ENCODE measurements at regions not wholly inside any gene's neighbourhood (a gene's known extent, or its start where the extent isn't known, plus 50 kb on each side); places are given as distances from the start of the nearest gene placed in this dataset.
"Not testable (repeated sequence)": the region's sequence is repeated elsewhere in the genome, so short reads cannot be mapped to it uniquely, and the experiment has no call there.

GRCh38 chr14:37753459-37753858 lies 158.0 kb downstream of the TTC6 start:
- no peaks in the 10 kb centered on the region for H3K4me1 Mint-ChIP-seq (ENCODE audit: low read depth, unreplicated experiment)
- DNase-seq (ENCODE audit: low read depth) (no peak), FAIRE-seq (no peak)
- no peak overlapping the region for H3K27ac Mint-ChIP-seq (ENCODE audit: unreplicated experiment)
- no peaks in the 10 kb centered on the region for H3K79me2 ChIP-seq (ENCODE audit: insufficient read depth, low read length)
- H3K27me3 Mint-ChIP-seq (ENCODE audit: low read depth, unreplicated experiment): peaks cover 2% of the 10 kb centered on the region
- no peak overlapping the region for H3K4me2 ChIP-seq (ENCODE audit: low read length)
- no peak overlapping the region for H3K4me3 ChIP-seq (ENCODE audit: insufficient read depth, low read depth, low read length)
- TF ChIP-seq, protein P1, sequence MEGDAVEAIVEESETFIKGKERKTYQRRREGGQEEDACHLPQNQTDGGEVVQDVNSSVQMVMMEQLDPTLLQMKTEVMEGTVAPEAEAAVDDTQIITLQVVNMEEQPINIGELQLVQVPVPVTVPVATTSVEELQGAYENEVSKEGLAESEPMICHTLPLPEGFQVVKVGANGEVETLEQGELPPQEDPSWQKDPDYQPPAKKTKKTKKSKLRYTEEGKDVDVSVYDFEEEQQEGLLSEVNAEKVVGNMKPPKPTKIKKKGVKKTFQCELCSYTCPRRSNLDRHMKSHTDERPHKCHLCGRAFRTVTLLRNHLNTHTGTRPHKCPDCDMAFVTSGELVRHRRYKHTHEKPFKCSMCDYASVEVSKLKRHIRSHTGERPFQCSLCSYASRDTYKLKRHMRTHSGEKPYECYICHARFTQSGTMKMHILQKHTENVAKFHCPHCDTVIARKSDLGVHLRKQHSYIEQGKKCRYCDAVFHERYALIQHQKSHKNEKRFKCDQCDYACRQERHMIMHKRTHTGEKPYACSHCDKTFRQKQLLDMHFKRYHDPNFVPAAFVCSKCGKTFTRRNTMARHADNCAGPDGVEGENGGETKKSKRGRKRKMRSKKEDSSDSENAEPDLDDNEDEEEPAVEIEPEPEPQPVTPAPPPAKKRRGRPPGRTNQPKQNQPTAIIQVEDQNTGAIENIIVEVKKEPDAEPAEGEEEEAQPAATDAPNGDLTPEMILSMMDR (IDR thresholded peaks at IDR 0.05; ENCODE audit: insufficient read depth, low read depth, low read length): no peak
- no peak for TF ChIP-seq EZH2 (IDR thresholded peaks at IDR 0.05; ENCODE audit: insufficient read depth, low read length)
- no peak overlapping the region for H3K9ac ChIP-seq (ENCODE audit: low read length)
- H3K27me3 ChIP-seq (ENCODE audit: insufficient read depth, low read length): no peaks in the 10 kb centered on the region
- H3K36me3 Mint-ChIP-seq (ENCODE audit: low read depth, unreplicated experiment): no peaks in the 10 kb centered on the region
- no peaks in the 10 kb centered on the region for H3K9me3 Mint-ChIP-seq (ENCODE audit: unreplicated experiment)
- no peaks in the 10 kb centered on the region for H3K9me3 ChIP-seq (ENCODE audit: insufficient read depth, low read depth, low read length)
- H3K4me3 Mint-ChIP-seq (ENCODE audit: unreplicated experiment): no peak overlapping the region
- H3K27ac ChIP-seq (ENCODE audit: low read depth, low read length): no peak overlapping the region
- no peaks in the 10 kb centered on the region for H3K36me3 ChIP-seq (ENCODE audit: insufficient read depth, low read length)
- H2AFZ ChIP-seq (ENCODE audit: low read depth, low read length): no peak overlapping the region
- no peaks in the 10 kb centered on the region for H3K4me1 ChIP-seq (ENCODE audit: insufficient read depth, low read length)
- H4K20me1 ChIP-seq (ENCODE audit: insufficient read depth, low read length): no peaks in the 10 kb centered on the region

GRCh38 chr14:37760275-37760674 lies 164.8 kb downstream of the TTC6 start:
- not testable (repeated sequence) for H3K79me2 ChIP-seq (ENCODE audit: insufficient read depth, low read length); DNase-seq (ENCODE audit: low read depth)

DNA sequence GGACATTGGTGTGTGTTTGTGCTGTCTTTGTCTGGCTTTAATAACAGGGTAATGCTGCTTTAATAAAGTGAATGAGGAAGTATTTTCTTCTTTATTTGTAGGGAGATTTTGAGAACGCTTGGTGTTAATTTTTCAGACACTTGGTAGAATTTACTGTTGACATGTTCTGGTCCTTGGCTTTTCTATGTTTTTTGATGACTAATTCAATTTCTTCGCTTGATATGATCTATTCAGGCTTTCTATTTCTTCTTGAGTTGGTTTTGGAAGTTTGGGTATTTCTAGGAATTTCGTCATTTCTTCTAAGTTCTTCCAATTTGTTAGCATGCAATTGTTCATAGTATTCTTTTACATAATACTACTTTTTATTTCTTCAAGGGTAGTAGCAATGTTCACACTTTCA lies 167.8 kb downstream of the TTC6 start:
- TF ChIP-seq, protein P1 (IDR thresholded peaks at IDR 0.05; ENCODE audit: insufficient read depth, low read depth, low read length): no peak
- TF ChIP-seq EZH2 (IDR thresholded peaks at IDR 0.05; ENCODE audit: insufficient read depth, low read length): no peak
- no peak overlapping the region for H3K27ac ChIP-seq (ENCODE audit: low read depth, low read length)
- Mint-ChIP-seq H3K4me3 (ENCODE audit: unreplicated experiment) (no peak overlapping the region), H3K27ac (ENCODE audit: unreplicated experiment) (no peak overlapping the region), H3K4me1 (ENCODE audit: low read depth, unreplicated experiment) (no peaks in the 10 kb centered on the region), H3K36me3 (ENCODE audit: low read depth, unreplicated experiment) (no peaks in the 10 kb centered on the region), H3K9me3 (ENCODE audit: unreplicated experiment) (no peaks in the 10 kb centered on the region), H3K27me3 (ENCODE audit: low read depth, unreplicated experiment) (no peaks in the 10 kb centered on the region)
- H3K9ac ChIP-seq (ENCODE audit: low read length): no peak overlapping the region
- DNase-seq (ENCODE audit: low read depth): no peak
- H3K4me1 ChIP-seq (ENCODE audit: insufficient read depth, low read length): no peaks in the 10 kb centered on the region
- H3K4me2 ChIP-seq (ENCODE audit: low read length): no peak overlapping the region
- no peak overlapping the region for H2AFZ ChIP-seq (ENCODE audit: low read depth, low read length)
- H3K79me2 ChIP-seq (ENCODE audit: insufficient read depth, low read length): no peaks in the 10 kb centered on the region
- no peaks in the 10 kb centered on the region for H3K36me3 ChIP-seq (ENCODE audit: insufficient read depth, low read length)
- no peaks in the 10 kb centered on the region for H3K27me3 ChIP-seq (ENCODE audit: insufficient read depth, low read length)
- H3K4me3 ChIP-seq (ENCODE audit: insufficient read depth, low read depth, low read length): no peak overlapping the region
- H3K9me3 ChIP-seq (ENCODE audit: insufficient read depth, low read depth, low read length): no peaks in the 10 kb centered on the region
- FAIRE-seq: no peak
- H4K20me1 ChIP-seq (ENCODE audit: insufficient read depth, low read length): no peaks in the 10 kb centered on the region

More at GRCh38 chr14:37760275-37760674, 164.8 kb downstream of the TTC6 start:
- not testable (repeated sequence) for FAIRE-seq; H3K36me3 ChIP-seq (ENCODE audit: insufficient read depth, low read length); H3K4me1 ChIP-seq (ENCODE audit: insufficient read depth, low read length); H2AFZ ChIP-seq (ENCODE audit: low read depth, low read length); H3K9ac ChIP-seq (ENCODE audit: low read length); H3K27me3 ChIP-seq (ENCODE audit: insufficient read depth, low read length); H3K9me3 Mint-ChIP-seq (ENCODE audit: unreplicated experiment); H3K27me3 Mint-ChIP-seq (ENCODE audit: low read depth, unreplicated experiment); H3K4me2 ChIP-seq (ENCODE audit: low read length); H3K27ac Mint-ChIP-seq (ENCODE audit: unreplicated experiment); H3K36me3 Mint-ChIP-seq (ENCODE audit: low read depth, unreplicated experiment); H3K27ac ChIP-seq (ENCODE audit: low read depth, low read length); H3K4me1 Mint-ChIP-seq (ENCODE audit: low read depth, unreplicated experiment); H3K4me3 Mint-ChIP-seq (ENCODE audit: unreplicated experiment); H4K20me1 ChIP-seq (ENCODE audit: insufficient read depth, low read length); H3K9me3 ChIP-seq (ENCODE audit: insufficient read depth, low read depth, low read length); H3K4me3 ChIP-seq (ENCODE audit: insufficient read depth, low read depth, low read length)

DNA sequence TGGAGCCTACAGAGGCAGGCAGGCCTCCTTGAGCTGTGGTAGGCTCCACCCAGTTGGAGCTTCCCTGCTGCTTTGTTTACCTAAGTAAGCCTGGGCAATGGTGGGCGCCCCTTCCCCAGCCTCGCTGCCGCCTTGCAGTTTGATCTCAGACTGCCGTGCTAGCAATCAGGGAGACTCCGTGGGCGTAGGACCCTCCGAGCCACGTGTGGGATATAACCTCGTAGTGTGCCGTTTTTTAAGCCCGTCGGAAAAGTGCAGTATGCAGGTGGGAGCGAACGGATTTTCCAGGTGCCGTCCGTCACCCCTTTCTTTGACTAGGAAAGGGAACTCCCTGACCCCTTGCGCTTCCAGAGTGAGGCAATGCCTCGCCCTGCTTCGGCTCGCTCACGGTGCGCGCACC lies 176.9 kb downstream of the TTC6 start:
- H3K36me3 Mint-ChIP-seq (ENCODE audit: low read depth, unreplicated experiment); FAIRE-seq: not testable (repeated sequence)

More for the DNA sequence above, 176.9 kb downstream of the TTC6 start:
- not testable (repeated sequence) for H3K9me3 Mint-ChIP-seq (ENCODE audit: unreplicated experiment); H3K4me2 ChIP-seq (ENCODE audit: low read length); H3K4me1 ChIP-seq (ENCODE audit: insufficient read depth, low read length); H3K27me3 Mint-ChIP-seq (ENCODE audit: low read depth, unreplicated experiment); H4K20me1 ChIP-seq (ENCODE audit: insufficient read depth, low read length); H3K4me3 ChIP-seq (ENCODE audit: insufficient read depth, low read depth, low read length); H3K4me1 Mint-ChIP-seq (ENCODE audit: low read depth, unreplicated experiment); DNase-seq (ENCODE audit: low read depth); H3K36me3 ChIP-seq (ENCODE audit: insufficient read depth, low read length); H3K9me3 ChIP-seq (ENCODE audit: insufficient read depth, low read depth, low read length); H3K79me2 ChIP-seq (ENCODE audit: insufficient read depth, low read length); H2AFZ ChIP-seq (ENCODE audit: low read depth, low read length); H3K27me3 ChIP-seq (ENCODE audit: insufficient read depth, low read length); H3K27ac ChIP-seq (ENCODE audit: low read depth, low read length); H3K27ac Mint-ChIP-seq (ENCODE audit: unreplicated experiment); H3K9ac ChIP-seq (ENCODE audit: low read length); H3K4me3 Mint-ChIP-seq (ENCODE audit: unreplicated experiment)

Data from astrocyte (in vitro differentiated cells and primary cell).